Left lobe of liver (tissue), 2 donors: ENCODE measurements at regions not wholly inside any gene's neighbourhood (a gene's known extent, or its start where the extent isn't known, plus 50 kb on each side); places are given as distances from the start of the nearest gene placed in this dataset.
"Not testable (repeated sequence)": the region's sequence is repeated elsewhere in the genome, so short reads cannot be mapped to it uniquely, and the experiment has no call there.

Experiments
- ATAC-seq: fragments of 200-7000 bp; cut with Tn5 transposase; one replicate; pipeline ENCODE4 v1.9.1; 2020; ENCODE audit warnings: mild to moderate bottlenecking, moderate library complexity
- DNase-seq: peaks from one replicate; pipeline ENCODE4 v3.0.0-alpha.2; 2020; ENCODE audit warnings: low spot score
- donor health status: DM: no; HTN: no; CAD: no; lungs with moderate emphysema.
- donor health status: DM: no; HTN: yes; CAD: no.

DNA sequence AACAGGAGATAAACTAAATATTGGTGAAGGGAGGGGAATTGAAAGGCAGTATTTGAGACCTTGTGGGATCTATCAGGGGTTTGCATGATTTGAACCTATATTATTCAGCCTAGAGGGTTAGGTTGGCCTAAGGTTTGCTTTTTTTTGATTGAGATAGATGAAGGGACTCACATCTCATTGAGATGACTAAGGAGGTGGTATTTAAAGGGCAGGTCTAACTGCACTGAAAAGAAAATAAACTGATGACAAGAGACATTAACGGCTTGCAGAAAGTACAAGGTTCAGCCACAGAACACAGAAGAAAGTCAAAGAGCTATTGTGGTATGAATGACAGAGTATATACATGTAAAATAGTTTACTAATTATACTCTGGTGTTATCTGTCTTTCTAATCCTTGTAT, 412.7 kb downstream of the CDH10 start:
- DNase-seq (no peak), ATAC-seq (no peak)

DNA sequence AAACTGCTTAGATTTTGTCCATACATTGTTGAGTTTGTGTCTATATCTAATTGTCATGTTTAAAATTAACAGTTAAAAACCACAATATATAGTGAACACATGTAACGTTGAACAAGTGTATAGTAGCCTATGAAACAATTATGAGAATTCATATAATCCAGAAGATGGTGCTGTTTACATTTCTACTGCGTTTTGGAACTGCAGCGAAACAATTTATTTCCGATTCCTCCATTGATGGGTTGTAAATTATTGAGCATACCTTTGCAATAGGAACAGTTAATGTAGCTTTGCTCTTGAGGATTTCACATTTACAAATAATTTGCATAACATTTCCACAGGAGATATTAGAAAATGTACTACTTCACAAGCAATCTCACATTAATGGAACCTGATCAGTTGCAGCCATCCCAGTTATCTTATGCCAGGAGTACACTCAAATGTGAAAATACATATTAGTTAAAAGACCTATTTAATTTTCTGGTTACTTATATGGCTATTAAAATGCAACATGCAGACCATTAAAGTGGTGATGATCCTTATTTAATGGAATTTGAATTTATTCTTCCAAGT, 411.8 kb downstream of the CDH10 start:
- DNase-seq (no peak), ATAC-seq (no peak)

DNA sequence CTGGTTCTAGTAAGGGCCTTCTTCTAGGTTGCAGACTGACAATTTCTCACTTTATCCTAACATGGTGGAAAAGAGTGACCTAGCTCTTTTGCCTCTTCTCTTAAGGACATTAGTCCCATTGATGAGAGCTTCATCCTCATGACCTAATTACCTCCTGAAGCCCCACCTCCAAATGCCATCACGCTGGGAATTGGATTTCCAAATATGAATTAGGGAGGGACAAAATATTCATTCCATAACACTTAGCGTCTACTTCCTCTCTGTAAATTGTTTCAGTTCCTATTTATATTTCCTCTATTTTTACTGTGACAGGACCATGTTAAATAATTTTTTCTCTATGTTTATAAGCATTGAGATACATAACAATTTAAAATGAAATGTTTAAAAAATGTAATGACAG, 408.8 kb downstream of the CDH10 start:
- DNase-seq (no peak), ATAC-seq (no peak)

DNA sequence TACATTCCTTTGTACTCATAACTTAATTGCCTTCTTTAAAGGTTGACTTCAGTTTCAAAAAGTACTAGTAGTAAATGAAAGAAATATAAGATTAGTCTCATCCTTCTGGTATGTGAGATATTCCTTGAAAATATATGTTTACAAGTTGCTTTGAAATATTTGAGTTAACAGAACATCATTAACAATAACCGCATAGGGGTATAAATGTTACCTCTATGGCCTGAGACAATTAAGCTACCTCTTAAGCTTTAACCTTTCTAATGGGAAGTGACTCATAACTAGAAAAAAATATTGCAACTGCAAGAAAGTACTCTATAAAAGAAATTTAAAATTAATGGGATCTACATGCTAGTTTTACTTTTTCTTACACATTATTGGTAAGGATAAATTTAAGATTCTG, 399.0 kb downstream of the CDH10 start:
- DNase-seq (no peak), ATAC-seq (no peak)

DNA sequence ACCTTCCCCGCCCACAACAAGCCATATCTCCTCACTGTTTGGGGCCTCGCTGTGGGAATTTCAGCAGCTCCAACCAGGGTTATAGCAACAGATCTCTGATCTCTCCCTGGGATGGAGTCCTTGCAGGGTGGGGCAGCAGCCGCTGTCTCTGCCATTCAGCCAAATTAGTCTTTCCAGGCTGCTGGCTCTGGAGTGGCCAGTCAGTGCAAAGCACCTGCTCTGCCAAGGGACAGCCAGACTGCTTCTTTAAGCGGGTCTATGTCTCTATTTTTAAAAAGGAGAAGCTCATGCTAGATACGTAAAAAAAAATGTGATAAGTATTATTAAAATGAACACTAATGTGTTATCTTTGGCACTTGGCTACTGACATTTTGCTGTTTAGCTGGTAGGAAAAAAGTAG, 380.2 kb downstream of the CDH10 start:
- no peak for ATAC-seq
- DNase-seq: no peak

DNA sequence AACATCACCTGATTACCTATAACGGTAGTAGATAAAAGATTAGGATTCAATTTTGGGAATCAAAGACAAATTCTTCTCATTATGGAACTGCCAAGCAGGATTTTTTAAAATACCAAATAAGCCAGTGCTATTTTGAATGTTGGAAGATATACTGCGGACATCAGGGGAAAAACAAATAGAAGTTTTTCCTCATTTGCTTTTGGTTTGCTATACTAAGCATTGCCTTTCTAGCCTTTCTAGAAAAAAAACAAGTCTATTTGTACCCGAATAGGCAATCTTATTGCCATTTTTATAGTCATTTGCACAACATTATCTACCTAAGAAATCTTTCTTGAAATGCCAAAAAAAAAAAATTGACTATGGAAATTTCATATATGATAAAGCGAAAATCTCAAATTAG, 379.5 kb downstream of the CDH10 start:
- DNase-seq (no peak), ATAC-seq (no peak)

DNA sequence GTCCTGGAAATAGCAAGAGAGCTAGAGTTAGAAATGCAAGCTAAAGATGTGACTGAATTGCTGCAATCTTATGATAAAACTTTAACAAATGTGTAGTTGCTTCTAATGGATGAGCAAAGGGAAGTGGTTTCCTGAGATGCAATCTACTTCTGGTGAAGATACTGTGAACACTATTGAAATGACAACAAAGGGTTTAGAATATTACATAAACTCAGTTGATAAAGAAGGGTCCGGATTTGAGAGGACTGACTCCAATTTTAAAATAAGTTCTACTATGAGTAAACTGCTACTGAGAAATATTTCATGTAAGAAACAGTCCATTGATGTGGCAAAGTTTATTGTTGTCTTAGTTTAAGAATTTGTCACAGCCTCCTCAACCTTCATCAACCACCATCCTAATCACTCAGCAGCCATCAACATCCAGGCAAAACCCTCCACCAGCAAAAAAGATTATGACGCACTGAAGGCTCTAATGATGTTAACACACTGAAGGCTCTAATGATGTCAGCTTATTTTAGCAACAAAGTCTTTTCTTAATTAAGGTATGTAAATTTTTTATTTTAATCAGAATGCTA, 376.2 kb downstream of the CDH10 start:
- no peak for ATAC-seq

DNA sequence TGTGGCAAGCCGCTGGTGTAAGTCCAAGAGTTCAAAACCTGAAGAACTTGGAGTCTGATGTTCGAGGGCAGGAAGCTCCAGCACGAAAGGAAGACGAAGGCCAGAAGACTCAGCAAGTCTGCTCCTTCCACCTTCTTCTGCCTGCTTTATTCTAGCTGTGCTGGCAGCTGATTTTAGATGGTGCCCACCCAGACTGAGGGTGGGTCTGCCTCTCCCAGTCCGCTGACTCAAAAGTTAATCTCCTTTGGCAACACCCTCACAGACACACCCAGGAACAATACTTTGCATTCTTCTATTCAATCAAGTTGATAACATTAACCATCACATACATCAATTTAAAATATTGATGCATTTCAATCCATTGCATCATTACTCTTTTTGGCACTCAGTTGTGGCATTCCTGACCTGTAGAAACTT, 373.1 kb downstream of the CDH10 start:
- DNase-seq, ATAC-seq: not testable (repeated sequence)

More for the DNA sequence above, 376.2 kb downstream of the CDH10 start:
- no peak for DNase-seq

DNA sequence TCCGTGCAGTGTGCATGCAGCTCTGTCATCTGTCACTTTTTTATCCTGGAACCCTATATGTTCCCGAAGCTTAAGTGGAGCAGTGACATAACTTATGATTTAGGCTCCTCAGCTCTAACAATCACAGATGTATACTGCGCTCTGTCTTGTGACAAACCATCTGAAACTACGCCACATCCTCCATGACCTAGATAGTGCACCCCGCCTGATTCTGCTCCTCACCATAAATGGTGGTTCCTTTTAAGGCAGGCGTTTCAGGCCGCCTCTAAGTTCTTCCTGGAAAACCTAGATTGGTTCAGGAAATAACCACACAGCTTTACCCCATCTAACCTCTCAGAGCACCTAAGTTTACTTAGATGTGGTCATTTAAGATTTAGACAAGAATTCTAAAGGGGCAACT, 372.0 kb downstream of the CDH10 start:
- ATAC-seq (no peak), DNase-seq (no peak)

DNA sequence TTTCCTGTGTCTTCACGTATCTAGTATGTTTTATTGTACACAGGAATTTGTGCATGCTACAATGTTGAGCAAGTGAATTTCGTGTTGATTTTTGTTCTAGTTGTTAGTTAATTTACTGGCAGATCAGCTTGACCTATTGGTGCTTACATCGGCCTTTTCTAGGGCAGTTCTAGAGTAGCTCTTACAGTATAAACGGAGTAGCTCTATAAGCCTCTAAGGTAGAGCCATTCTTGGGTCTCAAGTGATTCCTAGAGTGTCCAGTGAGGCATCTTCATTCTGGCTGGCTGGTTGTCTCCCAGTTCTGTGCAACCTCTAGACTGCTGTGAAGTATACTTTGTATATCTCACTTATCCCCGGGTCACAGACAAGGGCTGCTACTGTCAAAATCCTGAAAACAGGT, 364.6 kb downstream of the CDH10 start:
- no peak for DNase-seq
- no peak for ATAC-seq

DNA sequence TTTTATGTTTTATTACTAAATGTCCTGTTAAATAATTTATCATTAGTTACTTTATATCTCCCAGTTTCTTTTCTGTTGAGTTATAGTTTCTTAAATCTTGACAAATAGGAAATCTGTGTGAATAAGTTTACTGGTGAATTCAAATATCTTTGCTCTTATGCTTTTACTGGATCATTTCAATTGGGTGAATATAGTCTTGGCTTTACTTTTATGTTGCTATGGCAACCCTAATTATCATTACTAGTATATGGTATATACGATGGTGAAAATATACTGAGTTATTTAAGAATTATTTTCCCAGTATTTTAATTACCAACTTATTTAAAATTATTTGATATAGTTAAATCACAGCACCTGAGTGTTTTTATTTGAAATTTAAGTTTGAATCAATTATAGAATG, 363.0 kb downstream of the CDH10 start:
- DNase-seq (no peak), ATAC-seq (no peak)

DNA sequence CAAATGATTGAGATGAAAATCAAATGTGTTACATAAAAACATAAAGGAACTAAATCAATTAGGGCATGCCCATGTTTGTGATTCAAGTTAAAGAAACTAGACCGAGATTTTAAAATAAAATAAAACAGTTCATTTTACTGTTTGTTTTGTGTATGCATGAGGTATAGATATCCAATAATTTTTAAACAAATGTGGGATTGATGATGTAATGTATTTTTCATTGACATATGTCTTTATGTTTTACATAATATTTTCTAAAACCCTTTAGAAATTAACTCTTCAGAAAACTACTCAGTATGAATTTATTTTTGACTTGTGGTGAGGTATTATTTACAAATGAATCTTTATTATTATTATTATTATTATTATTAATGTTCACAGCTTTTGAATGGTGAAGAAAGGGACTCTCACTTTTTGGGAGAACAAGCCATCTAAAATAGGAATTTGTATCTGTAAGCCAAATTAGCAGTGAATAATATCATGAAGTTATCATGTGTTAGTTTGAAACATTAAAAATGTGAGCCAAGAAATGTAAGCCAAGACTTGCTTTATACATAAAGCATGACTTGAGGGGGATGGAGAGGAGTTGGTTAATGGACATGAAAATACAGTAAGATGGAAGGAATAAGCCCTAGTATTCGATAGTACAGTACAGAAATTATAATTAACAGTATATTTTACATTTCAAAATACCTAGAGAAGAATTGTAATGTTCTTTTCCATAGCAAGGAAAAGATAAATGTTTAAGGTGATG, 355.0 kb downstream of the CDH10 start:
- no peak for DNase-seq

DNA sequence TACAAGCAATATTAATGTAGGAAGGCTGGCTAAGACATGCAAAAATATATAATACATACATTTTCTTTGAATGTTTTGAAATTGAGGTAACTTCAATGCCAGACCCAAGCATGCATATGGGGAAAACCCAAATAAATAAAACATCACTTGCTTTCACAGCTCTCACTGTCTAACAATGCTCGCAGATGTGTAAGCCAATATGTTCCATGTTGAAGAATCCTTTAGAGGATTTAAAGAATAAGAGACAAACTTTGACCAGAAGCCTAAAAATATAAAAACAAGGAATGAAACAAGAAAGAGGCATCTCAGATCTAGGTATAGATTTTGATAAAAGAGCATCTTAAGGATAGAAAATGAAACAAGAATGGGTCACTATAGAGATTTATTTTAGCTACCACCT, 354.2 kb downstream of the CDH10 start:
- no peak for DNase-seq
- ATAC-seq: no peak

More for the DNA sequence above, 355.0 kb downstream of the CDH10 start:
- ATAC-seq: no peak

DNA sequence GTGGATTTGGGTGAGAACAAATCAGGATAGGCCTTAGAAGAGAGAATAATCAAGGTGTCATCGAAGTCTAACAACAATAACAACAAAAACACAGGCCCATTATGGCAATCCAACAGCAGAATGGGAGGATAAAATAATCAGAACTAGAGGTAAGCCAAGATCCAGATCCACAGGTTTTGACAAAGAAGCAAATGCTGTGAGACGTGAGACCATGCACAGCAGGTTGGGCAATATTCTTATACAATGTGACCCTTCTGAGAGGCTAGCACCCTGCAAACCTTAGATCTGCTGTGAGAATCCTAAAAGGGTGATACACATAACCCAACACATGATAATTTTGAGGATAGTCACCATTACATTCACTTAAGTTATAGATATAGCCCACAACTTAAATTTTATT, 352.9 kb downstream of the CDH10 start:
- DNase-seq: no peak
- no peak for ATAC-seq

DNA sequence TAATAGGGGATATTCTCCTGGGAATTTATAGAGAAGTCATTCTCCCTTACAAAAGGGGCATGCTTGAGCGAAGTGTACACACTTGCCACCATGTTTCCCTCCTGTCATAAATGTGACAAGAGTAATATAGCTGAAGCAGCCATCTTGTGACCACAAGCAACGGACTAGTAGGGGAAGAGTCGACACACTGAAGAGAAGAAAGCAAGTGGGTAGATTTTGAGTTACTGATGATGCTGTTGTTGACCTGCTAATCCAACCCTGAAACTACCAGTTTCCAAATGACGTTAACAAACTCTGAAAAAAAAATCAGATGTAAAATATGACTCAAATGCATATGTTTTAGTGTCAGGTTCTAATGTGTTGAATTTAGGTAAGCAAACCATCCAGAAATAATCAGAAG, 350.4 kb downstream of the CDH10 start:
- no peak for ATAC-seq

DNA sequence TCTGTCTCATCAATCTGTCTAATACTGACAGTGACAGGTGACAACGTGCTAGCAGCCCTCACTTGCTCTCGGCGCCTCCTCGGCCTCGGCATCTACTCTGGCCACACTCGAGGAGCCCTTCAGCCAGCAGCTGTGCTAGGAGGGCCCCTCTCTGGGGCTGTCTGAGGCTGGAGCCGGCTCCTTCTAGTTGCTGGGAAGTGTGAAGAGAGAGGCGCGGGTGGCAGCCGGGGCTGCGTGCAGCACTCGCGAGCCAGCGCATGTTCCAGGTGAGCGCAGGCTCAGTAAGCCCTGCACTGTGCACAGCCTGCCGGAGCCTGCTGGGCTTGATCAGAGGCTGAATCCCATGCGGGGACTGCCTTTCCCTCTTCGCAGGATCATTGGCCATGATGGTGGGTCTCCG, 330.7 kb downstream of the CDH10 start:
- ATAC-seq (no peak), DNase-seq (no peak)

More for the DNA sequence above, 350.4 kb downstream of the CDH10 start:
- DNase-seq: no peak

DNA sequence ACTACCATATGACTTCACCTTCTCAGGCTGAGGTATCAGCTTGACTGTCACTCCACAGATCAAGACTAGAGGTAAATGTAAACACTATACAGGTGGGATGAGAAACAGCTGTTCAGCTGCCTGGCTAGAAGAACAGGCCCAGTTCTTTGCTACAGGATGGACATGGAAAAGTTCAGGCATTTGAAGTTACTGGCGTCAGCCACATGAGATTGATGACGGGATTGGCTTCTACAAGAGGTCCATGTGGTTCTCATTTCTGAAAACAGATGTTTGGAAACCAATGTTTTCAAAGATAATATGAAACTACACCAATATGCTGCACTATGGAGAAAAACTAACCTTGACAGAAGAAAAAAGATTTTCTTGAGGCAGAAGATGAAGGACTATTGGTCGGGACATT, 324.1 kb downstream of the CDH10 start:
- DNase-seq: no peak
- ATAC-seq: no peak

DNA sequence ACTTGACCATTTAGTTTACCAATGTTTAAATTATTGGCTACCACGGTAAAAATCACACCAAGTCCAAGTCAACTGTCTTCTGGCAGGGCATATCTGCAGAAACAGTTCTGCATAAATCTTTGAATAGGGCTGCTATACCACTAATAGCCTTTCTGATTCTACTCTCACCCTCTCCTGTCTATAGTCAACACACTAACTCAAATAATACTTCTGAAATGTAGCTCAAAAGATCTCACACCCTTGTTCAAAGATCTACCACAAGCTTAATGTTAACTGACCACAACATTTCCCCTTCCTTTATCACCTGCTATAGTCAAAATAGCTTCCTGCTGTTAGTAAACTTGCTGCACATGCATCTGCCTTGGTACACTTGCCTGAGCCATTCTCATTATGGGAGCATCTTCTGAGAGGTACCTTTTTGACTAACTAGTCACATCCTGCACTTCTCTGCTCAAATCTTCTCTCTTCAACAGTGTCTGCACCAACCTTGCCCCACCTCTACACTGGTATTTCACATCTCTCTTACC, 319.4 kb downstream of the CDH10 start:
- no peak for DNase-seq
- no peak for ATAC-seq

DNA sequence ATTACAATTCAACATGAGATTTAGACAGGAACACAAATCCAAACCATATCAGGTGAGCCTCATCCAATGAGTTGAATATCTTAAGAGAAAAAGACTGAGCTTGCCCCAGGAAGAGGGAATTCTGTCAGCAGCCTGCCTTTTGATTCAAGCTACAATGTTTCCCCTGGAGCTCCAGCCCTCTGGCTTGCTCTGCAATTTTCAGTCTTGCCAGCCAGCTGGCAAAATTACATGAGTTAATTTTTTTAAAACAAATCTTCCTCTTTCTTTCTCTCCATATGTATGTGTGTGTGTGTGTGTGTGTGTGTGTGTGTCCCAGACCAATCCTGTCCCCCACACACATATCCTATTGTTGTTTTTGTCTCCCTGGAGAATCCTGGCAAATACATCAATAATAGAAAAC, 313.2 kb downstream of the CDH10 start:
- ATAC-seq (no peak), DNase-seq (no peak)

DNA sequence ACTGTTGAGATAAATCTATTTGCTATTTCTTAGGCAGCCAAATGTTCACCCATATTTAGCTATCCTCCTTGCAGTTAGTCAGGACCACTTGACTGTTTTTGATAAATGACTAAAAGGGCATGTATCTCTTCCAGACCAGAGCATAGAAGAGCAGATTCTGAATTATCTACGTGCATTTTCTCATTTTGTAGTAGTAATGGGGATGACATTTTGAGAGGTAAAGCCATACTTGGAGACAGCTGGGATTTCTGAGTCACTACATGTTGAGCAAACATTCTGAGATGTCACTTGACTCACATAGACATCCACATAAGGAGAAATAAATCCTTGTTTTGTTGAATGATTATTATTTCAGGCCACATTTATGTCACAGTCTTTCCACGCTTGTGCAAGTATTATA, 297.6 kb downstream of the CDH10 start:
- ATAC-seq: no peak

DNA sequence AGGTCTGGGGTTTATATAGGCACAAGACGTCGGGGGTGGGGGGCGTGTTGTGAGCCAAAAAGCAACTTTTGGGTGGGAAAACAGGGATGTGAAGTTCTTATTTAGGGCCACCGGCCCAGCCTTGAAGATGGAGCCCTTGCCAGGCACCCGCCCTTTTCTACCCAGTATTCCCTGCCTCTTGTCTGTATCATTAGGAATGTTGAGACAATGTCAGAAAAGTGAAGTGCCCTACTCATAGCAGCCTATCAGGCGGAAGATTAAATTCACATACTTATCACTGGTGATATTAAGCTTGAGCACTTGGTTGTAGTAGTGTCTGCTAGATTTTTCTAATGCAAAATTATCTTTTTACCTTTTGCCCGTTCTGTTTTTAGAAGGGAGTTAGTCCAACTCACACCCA, 293.5 kb downstream of the CDH10 start:
- ATAC-seq (no peak), DNase-seq (no peak)

More for the DNA sequence above, 297.6 kb downstream of the CDH10 start:
- no peak for DNase-seq

DNA sequence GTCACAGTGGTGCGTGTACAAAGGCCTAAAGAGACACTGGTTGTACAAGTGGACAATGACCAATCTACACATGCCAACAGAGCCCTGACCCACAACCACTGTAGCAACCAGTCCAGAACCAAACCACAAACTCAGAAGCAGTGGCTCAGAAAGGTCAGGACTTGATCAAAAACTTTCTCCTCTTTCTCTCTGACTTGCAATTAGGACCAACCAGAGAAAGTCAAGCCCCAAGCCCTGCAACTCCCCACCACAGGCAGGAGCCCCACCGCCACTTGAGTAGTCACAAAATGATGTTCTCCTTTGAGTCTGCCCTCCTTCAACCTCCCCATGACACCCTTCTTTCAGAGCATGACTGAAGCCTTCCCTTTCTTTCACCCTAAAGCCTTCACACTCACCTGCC, 291.8 kb downstream of the CDH10 start:
- no peak for DNase-seq
- no peak for ATAC-seq
